ENCODE measurements at regions not wholly inside any gene's neighbourhood (a gene's known extent, or its start where the extent isn't known, plus 50 kb on each side); places are given as distances from the start of the nearest gene placed in this dataset.

DNA sequence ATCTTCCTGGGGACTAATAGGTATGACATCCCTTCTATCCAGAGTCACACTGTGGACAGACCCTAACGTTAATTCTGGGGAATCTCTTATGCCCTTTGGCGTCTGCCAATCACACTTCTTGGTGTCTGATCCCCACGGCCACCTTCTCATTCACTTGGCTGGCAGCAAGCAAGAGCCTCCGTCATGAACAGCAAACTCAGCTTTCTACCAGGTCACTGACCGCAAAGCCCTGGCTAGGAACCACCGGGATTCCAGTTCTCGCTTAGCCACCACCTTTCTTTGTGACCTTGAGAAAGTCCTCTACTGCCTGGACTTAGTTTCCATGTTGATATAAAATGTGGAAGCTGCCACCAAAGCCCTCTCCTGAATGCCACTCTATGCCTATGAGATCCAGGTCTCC is 67.7 kb upstream of the FCN1 start:
- DNase-seq (ENCODE audit: low read depth) = no peak
- no peak overlapping the region for H3K4me3 ChIP-seq (ENCODE audit: low read depth, low read length)
- TF ChIP-seq, protein P1, sequence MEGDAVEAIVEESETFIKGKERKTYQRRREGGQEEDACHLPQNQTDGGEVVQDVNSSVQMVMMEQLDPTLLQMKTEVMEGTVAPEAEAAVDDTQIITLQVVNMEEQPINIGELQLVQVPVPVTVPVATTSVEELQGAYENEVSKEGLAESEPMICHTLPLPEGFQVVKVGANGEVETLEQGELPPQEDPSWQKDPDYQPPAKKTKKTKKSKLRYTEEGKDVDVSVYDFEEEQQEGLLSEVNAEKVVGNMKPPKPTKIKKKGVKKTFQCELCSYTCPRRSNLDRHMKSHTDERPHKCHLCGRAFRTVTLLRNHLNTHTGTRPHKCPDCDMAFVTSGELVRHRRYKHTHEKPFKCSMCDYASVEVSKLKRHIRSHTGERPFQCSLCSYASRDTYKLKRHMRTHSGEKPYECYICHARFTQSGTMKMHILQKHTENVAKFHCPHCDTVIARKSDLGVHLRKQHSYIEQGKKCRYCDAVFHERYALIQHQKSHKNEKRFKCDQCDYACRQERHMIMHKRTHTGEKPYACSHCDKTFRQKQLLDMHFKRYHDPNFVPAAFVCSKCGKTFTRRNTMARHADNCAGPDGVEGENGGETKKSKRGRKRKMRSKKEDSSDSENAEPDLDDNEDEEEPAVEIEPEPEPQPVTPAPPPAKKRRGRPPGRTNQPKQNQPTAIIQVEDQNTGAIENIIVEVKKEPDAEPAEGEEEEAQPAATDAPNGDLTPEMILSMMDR (IDR thresholded peaks at IDR 0.05; ENCODE audit: insufficient read depth, low read length) = no peak

DNA sequence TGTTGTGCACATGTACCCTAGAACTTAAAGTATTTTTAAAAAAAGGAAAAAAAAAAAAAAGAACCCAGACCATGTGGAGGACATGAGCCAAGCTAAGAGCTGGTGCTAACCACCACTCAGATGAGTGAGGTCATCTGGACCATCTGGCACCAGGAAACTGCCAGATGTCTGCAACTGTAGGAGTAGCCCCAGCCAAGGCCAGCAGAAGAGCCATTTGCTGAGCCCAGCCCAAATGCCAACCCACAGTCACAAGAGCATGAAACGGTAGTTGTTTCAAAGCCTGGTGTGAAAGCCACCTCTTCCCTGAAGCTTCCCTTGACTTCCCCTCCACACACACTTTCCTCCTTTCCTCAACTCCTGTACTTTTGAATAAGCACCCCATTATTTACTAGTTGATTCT is 69.2 kb upstream of the FCN1 start:
- H3K4me3 ChIP-seq (ENCODE audit: low read depth, low read length) = no peak overlapping the region
- TF ChIP-seq, protein P1 (IDR thresholded peaks at IDR 0.05; ENCODE audit: insufficient read depth, low read length) = no peak
- DNase-seq (ENCODE audit: low read depth) = no peak

DNA sequence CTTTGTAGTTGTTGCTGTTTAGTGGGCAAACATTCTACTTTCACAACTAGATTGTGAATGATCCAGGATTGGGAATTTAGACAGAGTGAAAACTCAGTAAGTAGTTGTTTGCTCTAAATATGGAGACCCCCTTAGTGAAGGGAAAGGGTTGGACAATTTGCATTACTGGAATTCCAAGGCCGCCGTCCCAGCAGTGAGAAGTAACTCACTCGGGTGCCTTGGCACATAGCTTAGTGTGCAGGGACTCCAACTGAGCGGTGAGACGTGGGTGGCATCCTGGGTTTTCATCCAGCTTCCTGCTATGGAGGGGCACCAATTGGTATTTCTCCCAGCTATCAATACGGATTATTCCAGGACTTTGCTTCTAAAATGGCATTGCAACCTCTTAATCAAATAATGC is 69.7 kb upstream of the FCN1 start:
- no peak for DNase-seq (ENCODE audit: low read depth)
- H3K4me3 ChIP-seq (ENCODE audit: low read depth, low read length) = no peak overlapping the region
- TF ChIP-seq, protein P1 (IDR thresholded peaks at IDR 0.05; ENCODE audit: insufficient read depth, low read length) = no peak

DNA sequence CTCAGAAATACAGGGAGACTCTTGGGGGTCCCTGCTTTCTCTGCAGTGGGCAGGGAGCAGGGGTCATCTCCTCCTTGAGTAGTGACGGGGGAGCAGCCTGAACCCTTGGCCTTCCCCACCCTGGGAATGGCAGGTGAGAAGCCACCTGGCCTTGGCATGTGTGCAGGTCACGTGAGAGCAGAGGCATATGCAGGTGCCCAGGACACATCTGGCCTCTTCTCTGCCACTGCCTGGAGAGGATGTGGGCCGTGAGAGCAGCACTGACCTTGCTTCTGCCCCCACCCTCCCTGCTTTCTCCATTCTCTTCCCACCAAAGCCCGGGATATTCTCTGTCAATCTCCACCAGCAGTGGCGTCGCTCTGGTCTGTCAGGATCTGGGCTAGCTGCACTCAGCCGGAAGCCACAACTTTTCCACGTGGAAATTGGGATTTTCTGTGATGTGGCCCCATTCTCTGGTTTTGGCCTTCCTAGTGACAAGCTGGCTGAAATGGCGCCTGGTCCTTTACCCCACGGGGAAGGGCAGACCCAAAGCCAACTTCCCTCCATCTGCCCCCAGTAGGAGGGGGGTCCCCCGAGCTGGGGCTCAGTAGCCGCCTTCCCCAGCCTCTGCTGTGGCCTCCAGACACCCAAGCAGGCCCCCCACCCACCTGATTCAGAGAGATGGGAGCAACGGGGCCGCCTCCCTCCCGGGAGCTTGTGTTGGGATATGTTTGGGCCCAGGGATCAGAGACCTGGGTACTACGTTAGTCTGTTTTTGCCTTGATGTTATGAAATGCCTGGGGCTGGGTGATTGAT is 70.4 kb upstream of the FCN1 start:
- TF ChIP-seq, protein P1 (IDR thresholded peaks at IDR 0.05; ENCODE audit: insufficient read depth, low read length) = no peak
- H3K4me3 ChIP-seq (ENCODE audit: low read depth, low read length) = no peak overlapping the region
- DNase-seq (ENCODE audit: low read depth) = no peak

DNA sequence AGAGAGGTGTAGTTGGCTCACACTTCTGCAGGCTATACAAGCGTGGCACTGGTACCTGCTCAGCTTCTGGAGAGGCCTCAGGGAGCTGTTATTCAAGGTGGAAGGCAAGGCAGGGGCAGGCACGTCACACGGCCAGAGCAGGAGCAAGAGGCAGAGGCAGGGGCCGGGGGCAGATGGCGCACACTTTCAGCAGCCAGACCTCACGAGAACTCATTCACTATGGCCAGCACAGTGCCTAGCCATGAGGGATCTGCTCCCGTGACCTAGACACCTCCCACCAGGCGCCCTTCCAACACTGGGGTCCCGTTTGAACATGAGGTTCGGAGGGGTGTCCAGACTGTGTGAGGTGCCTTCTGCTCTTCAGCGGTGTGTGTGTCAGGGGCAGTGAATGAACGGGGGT is 71.0 kb upstream of the FCN1 start:
- no peak for DNase-seq (ENCODE audit: low read depth)
- TF ChIP-seq, protein P1 (IDR thresholded peaks at IDR 0.05; ENCODE audit: insufficient read depth, low read length) = no peak
- H3K4me3 ChIP-seq (ENCODE audit: low read depth, low read length) = no peak overlapping the region

DNA sequence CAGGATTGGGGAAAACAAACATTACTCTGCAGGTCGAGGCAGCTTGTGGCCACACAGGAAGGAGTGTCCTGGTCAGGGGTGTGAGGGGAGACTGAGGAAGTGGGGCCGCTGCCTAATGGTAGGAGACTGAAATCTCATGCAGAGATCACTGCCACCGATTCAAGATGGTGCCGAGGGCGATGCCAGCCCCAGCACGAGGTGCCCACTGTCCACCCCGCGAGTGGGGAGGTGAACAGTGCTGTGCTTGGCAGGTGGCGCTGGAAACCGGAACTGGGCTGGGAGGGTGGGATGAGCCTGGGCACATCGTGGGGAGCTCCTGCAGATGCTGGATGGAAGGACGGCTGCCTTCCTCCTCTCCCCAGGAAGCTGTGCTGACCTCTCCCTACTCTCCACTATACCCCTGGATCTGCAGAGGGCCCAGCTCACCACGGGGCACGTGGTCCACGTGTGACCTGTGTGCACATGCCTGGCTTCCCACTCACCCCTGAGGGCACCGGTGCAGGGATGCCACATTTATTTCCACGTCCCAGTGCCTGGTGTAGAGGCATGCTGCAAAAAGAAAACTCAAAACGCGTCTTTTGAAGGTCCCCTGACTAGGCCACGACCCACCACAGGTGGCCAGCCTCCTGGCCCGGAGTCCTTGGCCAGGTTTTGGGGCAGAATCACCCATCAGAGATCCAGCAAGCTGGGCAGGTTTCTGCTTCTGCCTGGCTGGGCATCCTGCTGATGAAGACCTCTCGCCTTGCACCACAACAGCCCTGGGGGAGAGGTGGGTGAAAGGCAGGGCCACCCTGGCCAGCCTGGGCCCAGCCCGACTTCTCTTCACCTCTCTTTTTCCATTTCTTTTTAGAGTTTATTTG is 71.7 kb upstream of the FCN1 start:
- DNase-seq (ENCODE audit: low read depth) = no peak

More for the DNA sequence above, 71.7 kb upstream of the FCN1 start:
- TF ChIP-seq, protein P1 (IDR thresholded peaks at IDR 0.05; ENCODE audit: insufficient read depth, low read length) = no peak
- H3K4me3 ChIP-seq (ENCODE audit: low read depth, low read length) = no peak overlapping the region

All from fibroblast of the aortic adventitia (primary cell).